HG02610 (cell line): ENCODE measurements at regions not wholly inside any gene's neighbourhood (a gene's known extent, or its start where the extent isn't known, plus 50 kb on each side); places are given as distances from the start of the nearest gene placed in this dataset.

Experiments
- ATAC-seq: cut with Tn5 transposase; IDR thresholded peaks from one replicate; pipeline ENCODE4 v1.9.1; 2021; ENCODE audit warnings: mild to moderate bottlenecking, moderate library complexity; ENCODE audit not compliant: unreplicated experiment

DNA sequence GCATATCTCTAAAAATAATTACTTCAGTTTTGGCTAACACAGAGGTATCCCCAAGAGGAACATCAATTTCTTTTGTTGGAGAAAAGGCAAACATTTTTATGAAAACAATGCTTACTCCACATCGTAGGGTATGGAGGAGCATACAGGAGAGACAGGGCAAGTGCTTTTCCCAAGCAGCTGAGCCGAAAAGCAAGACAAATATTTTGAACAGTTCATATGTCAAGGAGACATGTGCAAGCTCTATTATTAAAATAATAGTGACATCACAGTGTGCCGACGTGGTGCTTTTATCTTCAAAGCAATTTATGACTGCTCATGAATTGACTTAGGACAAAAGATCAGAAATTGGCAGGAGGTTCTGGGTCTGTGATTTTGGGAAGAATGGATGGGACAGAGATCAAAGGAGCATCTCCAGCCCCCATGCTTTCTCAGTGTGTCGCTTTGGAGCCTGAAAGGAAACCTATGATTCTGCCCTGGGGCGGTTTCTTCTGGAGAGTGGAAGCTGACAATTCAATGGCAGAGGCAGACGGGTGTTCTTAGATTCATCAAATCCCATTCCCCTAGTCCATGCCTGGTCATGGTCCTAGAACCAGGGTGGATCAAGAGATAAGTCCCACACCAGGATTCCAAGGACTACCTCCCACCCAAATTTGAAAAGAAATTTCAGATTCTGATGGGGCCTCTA is 97.1 kb downstream of the JCAD start:
- no peak for ATAC-seq

DNA sequence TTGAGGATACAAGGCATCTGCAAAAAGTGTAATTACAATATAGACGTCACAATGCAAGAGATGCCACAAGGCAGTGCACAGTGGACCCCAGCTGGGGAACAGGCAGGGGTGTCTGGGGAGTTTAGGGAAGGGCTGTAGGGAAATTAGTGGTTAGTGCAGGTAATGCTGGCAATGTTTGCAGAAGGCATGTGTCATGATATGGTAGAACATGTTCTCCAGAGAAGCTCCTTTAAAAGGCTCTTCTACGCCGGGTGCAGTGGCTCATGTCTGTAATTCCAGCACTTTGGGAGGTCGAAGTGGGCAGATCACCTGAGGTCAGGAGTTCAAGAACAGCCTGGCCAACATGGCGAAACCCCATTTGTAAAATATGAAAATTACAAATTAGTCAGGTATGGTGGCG is 98.0 kb downstream of the JCAD start:
- no peak for ATAC-seq

DNA sequence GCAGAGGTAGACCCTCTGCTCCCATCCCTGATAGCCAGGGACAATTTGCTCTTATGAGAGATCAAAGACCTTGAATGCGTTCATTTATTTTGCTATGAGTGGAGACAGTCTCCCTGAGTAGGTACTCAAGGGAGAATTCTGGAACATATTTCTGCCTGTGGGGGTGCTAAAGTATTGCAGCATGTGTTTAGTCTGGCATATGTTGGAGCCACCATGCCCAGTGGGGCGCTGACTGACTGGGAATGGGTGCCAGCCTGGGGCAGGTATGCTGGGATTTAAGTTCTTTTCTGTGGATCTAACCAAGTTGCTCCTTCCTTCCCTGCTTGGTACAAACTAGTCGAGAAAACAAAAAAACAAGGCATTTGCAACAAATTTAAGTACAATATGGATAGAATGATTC is 99.1 kb downstream of the JCAD start:
- ATAC-seq: no peak

GRCh38 chr10:29959586-29959985 is 99.8 kb downstream of the JCAD start:
- ATAC-seq: no peak

DNA sequence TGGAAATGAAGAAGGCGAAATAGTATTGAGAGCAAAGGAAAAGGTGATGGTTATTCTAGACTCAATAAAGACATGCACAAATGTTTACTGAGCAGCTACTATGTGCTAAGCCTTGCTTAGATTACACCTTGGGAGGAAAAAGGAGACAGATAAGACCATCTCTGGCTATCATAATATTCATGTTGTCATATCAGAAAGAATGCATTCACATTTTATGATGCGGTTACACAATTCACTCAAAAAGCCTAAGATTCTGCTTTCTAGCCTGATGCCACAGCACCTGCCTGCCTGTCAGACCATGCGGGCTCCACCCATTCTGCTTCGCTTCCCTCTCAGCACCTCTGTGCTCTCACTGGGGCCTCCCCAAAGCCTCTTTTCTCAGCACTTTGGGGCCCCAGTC is 100.9 kb downstream of the JCAD start:
- no peak for ATAC-seq

DNA sequence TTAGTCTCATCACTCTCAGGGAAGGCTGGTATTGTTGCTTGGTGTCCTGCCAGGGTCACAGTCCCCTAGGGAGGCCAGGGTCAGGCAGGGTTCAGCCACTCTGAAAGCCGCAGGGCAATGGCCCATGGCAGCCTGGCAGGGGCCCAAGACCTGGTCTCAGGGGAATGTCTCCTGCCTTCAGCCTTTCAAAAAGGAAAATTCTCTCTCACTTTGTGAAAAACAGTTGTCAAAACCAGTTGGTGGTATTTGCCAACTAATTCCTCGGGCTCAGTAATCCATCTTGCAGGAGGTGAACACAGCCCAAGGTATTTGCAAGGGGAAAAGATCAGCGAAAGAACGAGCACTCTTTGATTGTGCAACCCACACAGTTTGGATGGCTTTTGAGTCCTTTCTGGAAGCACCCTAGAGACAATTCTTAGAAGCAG is 101.5 kb downstream of the JCAD start:
- no peak for ATAC-seq

DNA sequence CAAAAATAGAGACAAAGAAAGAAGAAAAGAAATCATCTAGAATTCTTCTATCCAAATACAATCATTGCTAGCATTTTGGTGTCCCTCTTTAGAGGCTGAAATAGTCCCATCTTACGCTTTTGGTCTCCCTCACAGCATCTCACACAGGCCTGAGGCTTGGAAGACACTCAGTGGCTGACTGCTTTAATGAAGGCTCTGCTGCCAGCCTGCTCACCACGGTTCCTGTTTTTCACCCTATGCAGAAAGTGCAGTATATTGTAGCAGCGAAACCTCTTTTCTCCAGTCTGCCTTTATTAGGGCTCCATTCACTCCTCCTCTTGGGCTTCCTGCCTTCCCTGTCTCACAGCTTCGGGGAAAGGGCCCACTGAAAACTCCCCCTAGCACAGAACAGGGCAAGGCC is 102.2 kb downstream of the JCAD start:
- no peak for ATAC-seq

DNA sequence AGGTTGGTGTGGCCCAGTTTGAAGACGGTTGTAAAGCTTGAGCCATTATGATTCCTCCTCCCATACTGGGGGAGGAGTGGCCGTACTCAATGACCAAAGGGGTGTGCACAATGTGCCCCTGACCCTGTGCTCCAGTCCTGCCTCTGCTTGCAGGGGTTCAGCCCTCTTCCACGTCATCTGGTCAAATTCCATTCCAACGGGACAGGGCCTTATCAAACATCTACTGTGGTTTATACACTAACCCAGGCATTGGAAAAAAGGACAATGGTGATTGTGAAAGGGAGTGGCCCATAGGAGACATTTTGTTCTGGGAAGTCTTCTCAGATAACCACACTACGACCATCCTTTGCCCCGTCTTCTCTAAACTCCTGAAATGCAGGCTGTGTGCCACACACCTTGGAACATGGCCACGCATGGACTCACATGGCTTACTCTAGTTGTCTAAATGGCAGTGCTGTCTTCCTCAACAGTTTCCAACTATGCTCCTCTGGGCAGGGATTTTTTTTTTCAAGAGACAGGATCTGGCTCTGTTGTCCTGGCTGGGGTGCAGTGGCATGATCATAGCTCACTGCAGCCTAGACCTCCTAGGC is 103.0 kb downstream of the JCAD start:
- no peak for ATAC-seq

DNA sequence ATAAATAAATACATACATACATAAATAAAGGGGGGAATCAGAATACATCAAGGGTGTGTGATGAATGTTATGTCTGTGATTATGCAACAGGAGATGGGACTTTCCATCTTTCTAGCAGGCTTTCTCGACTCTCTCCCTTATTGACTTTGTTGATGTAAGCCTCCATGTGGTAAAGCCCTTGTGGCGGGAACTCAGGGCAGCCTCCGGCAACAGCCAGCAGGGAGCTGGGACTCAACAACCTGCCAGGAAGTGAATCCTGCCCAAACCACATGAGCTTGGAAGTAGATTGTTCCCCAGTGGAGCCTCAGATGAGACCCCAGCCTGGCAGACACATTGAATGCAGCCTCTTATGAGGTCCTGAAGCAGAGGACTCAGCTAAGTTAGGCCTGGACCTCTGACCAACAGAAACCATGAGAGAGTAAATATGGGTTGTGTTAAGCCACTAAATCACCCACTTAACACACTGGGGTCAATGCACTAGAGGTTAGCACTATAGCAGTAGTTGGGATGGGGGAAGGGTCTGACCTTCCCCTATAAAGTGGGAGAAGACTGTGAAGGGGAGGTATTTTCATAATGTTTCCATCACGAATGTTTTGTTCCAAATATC is 104.0 kb downstream of the JCAD start:
- no peak for ATAC-seq

- ATAC-seq: no peak
Measured at GRCh38 chr10:29951441-29951931, 107.9 kb downstream of the JCAD start.

DNA sequence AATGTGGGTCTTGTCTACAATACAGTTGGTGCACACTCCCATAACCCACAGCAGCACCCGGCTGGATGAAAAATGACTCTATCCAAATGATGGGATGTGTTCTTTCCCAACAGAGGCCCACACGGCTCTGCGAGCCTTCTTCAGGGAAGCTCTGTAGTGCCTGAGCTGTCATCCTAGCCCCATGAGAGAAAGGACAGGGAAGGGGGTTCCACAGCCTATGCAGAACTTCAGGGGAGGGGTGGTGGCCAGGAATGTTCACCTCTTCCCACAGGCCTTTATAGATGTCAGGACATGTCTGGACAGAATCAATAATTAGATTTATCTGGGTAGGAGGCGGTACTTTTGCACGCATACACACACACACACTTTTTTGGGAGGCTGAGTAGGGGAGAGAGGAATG is 109.0 kb downstream of the JCAD start:
- no peak for ATAC-seq

DNA sequence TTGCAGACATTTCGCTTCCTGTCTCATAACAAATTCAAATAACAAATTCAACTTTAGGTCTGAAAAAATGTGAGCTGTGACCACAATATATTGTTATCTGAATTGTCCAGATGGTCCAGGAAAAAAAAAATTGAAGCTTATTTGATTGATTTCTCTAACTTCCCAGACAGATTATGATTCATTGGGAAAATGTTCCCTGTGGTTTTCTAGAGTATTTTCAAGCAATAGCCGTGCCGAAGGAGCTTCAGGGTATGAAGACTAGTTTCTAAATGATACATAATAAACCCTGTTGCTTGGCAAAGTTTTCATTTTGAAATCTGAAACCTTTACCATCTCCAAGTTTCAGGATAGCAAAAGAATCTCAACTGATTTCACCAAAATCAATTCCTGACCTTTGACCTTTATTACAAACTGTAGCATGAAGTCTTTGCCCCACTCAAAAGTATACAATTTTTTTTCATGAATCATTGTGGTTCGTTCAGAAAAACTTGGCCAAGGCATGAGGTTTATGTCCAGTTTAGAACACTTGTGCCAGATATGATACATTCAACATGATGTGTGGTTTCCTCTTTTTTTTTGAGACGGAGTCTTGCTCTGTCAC is 109.9 kb downstream of the JCAD start:
- no peak for ATAC-seq

DNA sequence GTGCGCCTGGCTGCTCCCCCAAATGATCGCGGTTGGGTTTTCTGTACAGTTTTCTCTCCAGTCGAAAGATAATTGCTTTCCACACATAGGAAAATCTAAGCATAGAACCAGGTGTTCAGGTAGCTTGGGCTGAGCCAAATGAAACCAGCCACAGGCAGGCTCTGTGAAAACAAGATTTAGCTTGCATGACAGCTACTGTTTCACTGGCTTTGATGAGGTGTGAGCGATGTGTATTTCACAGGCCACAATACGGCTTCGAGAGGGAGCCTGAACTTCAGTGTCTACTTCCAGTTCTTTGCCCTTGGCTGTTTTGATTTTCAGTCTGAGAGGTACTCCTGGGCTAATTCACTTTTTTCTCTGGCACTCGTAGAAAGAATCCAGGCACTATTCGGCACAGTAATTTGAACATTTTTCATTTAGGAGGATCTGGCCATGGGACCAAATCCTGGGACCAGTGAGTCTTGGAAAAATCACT is 110.5 kb downstream of the JCAD start:
- no peak for ATAC-seq

DNA sequence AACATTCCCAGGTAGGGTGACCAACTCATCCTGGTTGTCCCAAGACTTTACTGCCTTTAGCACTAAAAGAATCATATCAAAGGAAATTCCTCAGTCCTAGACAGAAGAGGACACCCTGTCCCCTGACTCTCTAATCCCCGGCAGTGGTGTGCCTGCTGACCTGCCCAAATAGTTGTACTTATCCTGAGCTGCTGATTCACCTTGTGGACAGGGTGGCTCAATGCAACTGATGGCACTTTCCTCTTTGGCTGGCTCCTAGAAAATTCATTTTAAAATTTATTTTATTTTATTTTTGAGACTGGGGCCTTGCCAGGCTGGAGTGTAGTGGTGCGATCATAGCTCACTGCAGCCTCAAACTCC is 111.7 kb downstream of the JCAD start:
- ATAC-seq: no peak

- no peak for ATAC-seq
Measured at GRCh38 chr10:29946953-29947700, 112.3 kb downstream of the JCAD start.

DNA sequence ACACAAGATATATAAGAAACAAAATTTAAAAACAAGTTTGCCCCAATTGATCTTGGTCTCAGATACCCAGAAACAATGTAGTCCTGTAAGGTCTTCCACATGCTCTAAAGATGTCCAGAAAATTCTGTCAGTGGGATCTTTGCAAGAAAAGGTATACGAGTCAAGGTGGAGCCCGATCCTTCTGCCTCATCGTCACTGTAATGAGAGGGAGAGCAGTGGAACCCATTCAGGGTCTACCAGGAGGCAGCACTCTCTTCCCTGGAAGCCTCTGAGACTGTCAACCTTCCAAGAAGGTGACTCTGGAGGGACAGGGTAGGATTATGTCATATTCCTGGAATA is 112.8 kb downstream of the JCAD start:
- no peak for ATAC-seq

- ATAC-seq: no peak
Measured at GRCh38 chr10:29941476-29941875, 117.9 kb downstream of the JCAD start.

- ATAC-seq: no peak
Measured at GRCh38 chr10:29932991-29933390, 126.4 kb downstream of the JCAD start.

GRCh38 chr10:29931833-29932232 is 127.6 kb downstream of the JCAD start:
- no peak for ATAC-seq

GRCh38 chr10:29929006-29929405 is 130.4 kb downstream of the JCAD start:
- no peak for ATAC-seq

GRCh38 chr10:29926693-29927048 is 132.7 kb downstream of the JCAD start:
- no peak for ATAC-seq
